Breast epithelium (tissue), 3 donors: ENCODE measurements at regions not wholly inside any gene's neighbourhood (a gene's known extent, or its start where the extent isn't known, plus 50 kb on each side); places are given as distances from the start of the nearest gene placed in this dataset.

ENCODE experiments used
- POLR2A ChIP-seq: fragments of 450-650 bp; IDR thresholded peaks from one replicate; pipeline ENCODE4 v1.6.1; 2016; ENCODE audit warnings: antibody characterized with exemption, mild to moderate bottlenecking, moderate library complexity
- TF ChIP-seq, protein P1 (sequence below), 3 donors: fragments of 450-650 bp; IDR thresholded peaks; one replicate each; pipeline ENCODE4 v1.5.1; 2016 to 2017; ENCODE audit warnings: antibody characterized with exemption in 3 of 3, mild to moderate bottlenecking in 3 of 3, moderate library complexity in 3 of 3

- TF ChIP-seq, protein P1, sequence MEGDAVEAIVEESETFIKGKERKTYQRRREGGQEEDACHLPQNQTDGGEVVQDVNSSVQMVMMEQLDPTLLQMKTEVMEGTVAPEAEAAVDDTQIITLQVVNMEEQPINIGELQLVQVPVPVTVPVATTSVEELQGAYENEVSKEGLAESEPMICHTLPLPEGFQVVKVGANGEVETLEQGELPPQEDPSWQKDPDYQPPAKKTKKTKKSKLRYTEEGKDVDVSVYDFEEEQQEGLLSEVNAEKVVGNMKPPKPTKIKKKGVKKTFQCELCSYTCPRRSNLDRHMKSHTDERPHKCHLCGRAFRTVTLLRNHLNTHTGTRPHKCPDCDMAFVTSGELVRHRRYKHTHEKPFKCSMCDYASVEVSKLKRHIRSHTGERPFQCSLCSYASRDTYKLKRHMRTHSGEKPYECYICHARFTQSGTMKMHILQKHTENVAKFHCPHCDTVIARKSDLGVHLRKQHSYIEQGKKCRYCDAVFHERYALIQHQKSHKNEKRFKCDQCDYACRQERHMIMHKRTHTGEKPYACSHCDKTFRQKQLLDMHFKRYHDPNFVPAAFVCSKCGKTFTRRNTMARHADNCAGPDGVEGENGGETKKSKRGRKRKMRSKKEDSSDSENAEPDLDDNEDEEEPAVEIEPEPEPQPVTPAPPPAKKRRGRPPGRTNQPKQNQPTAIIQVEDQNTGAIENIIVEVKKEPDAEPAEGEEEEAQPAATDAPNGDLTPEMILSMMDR (IDR thresholded peaks at IDR 0.05): no peak
- no peak for TF ChIP-seq POLR2A
Measured at GRCh38 chr12:124175704-124176103, 119.2 kb upstream of the RFLNA start.
